IgD-negative memory B cell (primary cell): ENCODE measurements at regions not wholly inside any gene's neighbourhood (a gene's known extent, or its start where the extent isn't known, plus 50 kb on each side); places are given as distances from the start of the nearest gene placed in this dataset.
A peak's percentile ranks its signal among the peaks of the same experiment; 100 is the strongest.
"Not testable (repeated sequence)": the region's sequence is repeated elsewhere in the genome, so short reads cannot be mapped to it uniquely, and the experiment has no call there.

Experiments used
- H3K27ac Mint-ChIP-seq, 3 donors: one replicate each; pipeline ENCODE4 v1.8.0; 2020 to 2022; ENCODE audit warnings: mild to moderate bottlenecking in 3 of 3, mixed read lengths in 3 of 3, moderate library complexity in 1 of 3
- H3K27me3 Mint-ChIP-seq: one replicate; pipeline ENCODE4 v1.8.0; 2021; ENCODE audit warnings: mixed read lengths
- H3K36me3 Mint-ChIP-seq: one replicate; pipeline ENCODE4 v1.8.0; 2020; ENCODE audit warnings: mild to moderate bottlenecking, mixed read lengths
- H3K4me1 Mint-ChIP-seq, 3 donors: one replicate each; pipeline ENCODE4 v1.8.0; 2020 to 2022; ENCODE audit warnings: mixed read lengths in 3 of 3, mild to moderate bottlenecking in 1 of 3
- H3K4me3 Mint-ChIP-seq, 4 donors: one replicate each; pipeline ENCODE4 v1.8.0; 2020 to 2022; ENCODE audit warnings: mild to moderate bottlenecking in 4 of 4, mixed read lengths in 4 of 4, moderate library complexity in 3 of 4
- H3K9me3 Mint-ChIP-seq, 3 donors: one replicate each; pipeline ENCODE4 v1.8.0; 2020 to 2021; ENCODE audit warnings: mixed read lengths in 3 of 3, mild to moderate bottlenecking in 1 of 3

- Mint-ChIP-seq H3K4me1 (no peaks in the 10 kb centered on the region), H3K36me3 (no peaks in the 10 kb centered on the region), H3K4me3 (no peak overlapping the region), H3K9me3 (peaks cover 0 to 15% (median 2%) of the 10 kb centered on the region in 3 donors), H3K27ac (no peak overlapping the region), H3K27me3 (no peaks in the 10 kb centered on the region)
These were observed 292.2 kb downstream of the CYLC2 start for GRCh38 chr9:103287361-103287760.

- H3K4me1 Mint-ChIP-seq, result no peaks in the 10 kb centered on the region
- no peak overlapping the region for H3K4me3 Mint-ChIP-seq
- H3K36me3 Mint-ChIP-seq, result no peaks in the 10 kb centered on the region
- no peak overlapping the region for H3K27ac Mint-ChIP-seq
- H3K27me3 Mint-ChIP-seq, result no peaks in the 10 kb centered on the region
- H3K9me3 Mint-ChIP-seq, result peaks cover 0 to 7% (median 1%) of the 10 kb centered on the region in 3 donors
These were observed 301.1 kb downstream of the CYLC2 start for GRCh38 chr9:103296189-103296588.

DNA sequence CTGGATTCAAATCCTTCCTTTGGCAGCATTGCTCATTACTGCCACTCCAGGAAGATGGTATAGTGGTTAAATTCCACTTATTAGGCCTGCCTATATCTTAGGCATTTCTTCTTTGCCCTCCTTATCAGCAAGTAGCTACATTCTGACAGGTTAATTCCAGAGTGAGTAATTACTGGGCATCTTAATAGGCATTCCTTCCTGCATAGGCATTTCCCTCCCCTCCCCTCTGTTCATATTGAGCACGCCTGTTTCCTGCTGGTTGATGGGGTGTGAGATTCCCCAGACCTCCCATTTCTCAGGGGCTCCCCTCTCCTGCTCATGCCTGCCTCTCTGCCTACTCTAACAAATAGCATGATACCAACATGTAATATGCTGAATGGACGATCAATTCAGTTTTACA, 305.9 kb downstream of the CYLC2 start:
- no peaks in the 10 kb centered on the region for H3K27me3 Mint-ChIP-seq

DNA sequence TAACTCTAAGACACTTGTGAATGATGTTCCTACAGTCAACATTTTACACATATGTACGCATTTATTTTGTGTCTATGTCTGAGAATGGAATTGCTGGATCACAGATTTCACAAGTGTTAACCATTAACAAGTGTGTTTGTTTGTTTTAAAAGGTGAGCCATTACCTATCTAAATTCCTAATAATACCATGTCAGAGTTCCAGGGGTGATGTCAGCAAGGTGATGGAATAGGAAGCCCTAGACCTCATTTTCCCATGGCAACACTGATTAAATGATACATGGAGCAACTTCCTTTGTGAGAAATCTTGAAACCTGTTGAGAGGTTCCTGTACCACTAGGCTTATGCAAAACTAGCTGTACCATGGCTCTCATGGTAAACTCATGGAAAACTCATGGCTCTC, 309.7 kb downstream of the CYLC2 start:
- Mint-ChIP-seq H3K4me1 (no peaks in the 10 kb centered on the region), H3K27ac (no peak overlapping the region), H3K9me3 (peaks cover 2 to 10% (median 5%) of the 10 kb centered on the region in 3 donors), H3K27me3 (no peaks in the 10 kb centered on the region), H3K4me3 (no peak overlapping the region), H3K36me3 (no peaks in the 10 kb centered on the region)

More for the DNA sequence above, 305.9 kb downstream of the CYLC2 start:
- Mint-ChIP-seq H3K4me3 (no peak overlapping the region), H3K4me1 (no peaks in the 10 kb centered on the region), H3K36me3 (no peaks in the 10 kb centered on the region), H3K27ac (no peak overlapping the region), H3K9me3 (peaks cover 2 to 7% (median 5%) of the 10 kb centered on the region in 3 donors)

DNA sequence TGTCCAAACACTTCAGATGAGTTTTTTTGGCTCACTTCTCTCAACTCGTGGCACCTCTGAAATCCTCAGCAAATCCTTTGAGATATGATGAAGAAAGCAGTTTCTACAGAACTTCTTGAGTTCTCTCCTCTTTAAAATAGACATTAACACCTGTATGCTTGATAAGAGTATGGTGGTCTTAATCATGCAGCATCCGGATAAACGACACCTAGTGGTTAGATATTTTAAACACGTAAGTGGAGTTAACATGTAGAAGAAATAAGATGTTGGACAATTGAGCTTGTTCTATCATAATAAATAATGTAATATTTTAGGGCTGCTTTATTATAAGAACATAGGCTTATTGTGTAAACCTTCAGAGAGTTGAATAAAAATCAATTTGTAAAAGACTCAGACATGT, 324.8 kb downstream of the CYLC2 start:
- H3K4me1 Mint-ChIP-seq, result no peaks in the 10 kb centered on the region
- no peak overlapping the region for H3K4me3 Mint-ChIP-seq
- peaks cover 0 to 10% (median 2%) of the 10 kb centered on the region in 3 donors for H3K9me3 Mint-ChIP-seq
- no peaks in the 10 kb centered on the region for H3K27me3 Mint-ChIP-seq
- H3K36me3 Mint-ChIP-seq, result no peaks in the 10 kb centered on the region
- no peak overlapping the region for H3K27ac Mint-ChIP-seq

DNA sequence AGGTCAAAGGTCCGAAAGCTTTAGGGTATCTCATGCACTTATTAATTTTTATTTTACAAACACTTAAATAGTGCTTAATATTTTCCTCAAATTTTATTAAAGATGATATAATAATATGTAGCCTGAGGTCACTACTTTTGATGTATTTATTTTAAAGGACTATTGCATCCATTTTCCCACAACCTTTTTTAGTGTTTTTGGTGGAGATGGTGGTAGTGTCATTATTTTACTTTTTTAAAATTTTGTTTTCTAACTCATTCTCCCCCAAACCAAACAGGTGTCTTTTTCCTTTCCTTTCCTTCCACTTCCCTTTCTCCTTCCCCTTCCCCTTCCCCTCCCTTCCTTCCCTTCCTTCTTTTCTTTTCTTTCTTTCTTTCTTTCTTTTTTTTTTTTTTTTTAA, 328.6 kb downstream of the CYLC2 start:
- Mint-ChIP-seq H3K9me3 (peaks cover 2 to 12% (median 6%) of the 10 kb centered on the region in 3 donors), H3K36me3 (no peaks in the 10 kb centered on the region), H3K4me3 (no peak overlapping the region), H3K27me3 (no peaks in the 10 kb centered on the region), H3K4me1 (no peaks in the 10 kb centered on the region), H3K27ac (no peak overlapping the region)

DNA sequence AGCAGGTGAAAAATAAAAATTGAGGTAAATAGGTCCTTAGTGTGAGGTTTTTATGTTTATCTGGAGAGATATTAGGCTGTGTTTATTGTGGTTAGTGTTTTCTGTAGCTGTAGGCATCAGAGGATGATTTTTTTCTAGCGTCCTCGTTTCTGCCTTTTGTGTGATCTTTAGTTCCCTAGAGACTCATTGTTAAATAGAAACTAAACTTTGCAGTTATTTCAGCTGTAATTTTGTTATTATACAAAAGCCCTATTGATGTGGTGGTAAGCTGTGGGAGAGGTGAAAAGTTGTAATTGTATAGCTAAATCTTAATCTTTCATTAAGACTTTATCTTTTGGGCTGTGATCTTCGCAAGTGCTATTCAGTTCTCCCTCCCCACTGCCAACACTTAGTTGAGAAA, 340.3 kb downstream of the CYLC2 start:
- Mint-ChIP-seq H3K27ac (no peak overlapping the region), H3K4me3 (no peak overlapping the region), H3K4me1 (no peaks in the 10 kb centered on the region)

GRCh38 chr9:103355000-103355399, 359.9 kb downstream of the CYLC2 start:
- peak overlapping the region in 1 of 3 donors; percentile 62 for H3K27ac Mint-ChIP-seq
- no peaks in the 10 kb centered on the region for H3K27me3 Mint-ChIP-seq
- peaks cover 0 to 8% (median 3%) of the 10 kb centered on the region in 3 donors for H3K9me3 Mint-ChIP-seq
- no peaks in the 10 kb centered on the region for H3K36me3 Mint-ChIP-seq
- H3K4me1 Mint-ChIP-seq, result peaks cover 0 to 1% (median 0%) of the 10 kb centered on the region in 3 donors
- H3K4me3 Mint-ChIP-seq, result no peak overlapping the region

More for the DNA sequence above, 340.3 kb downstream of the CYLC2 start:
- Mint-ChIP-seq H3K27me3 (no peaks in the 10 kb centered on the region), H3K9me3 (peaks cover 0 to 6% (median 0%) of the 10 kb centered on the region in 3 donors), H3K36me3 (no peaks in the 10 kb centered on the region)

DNA sequence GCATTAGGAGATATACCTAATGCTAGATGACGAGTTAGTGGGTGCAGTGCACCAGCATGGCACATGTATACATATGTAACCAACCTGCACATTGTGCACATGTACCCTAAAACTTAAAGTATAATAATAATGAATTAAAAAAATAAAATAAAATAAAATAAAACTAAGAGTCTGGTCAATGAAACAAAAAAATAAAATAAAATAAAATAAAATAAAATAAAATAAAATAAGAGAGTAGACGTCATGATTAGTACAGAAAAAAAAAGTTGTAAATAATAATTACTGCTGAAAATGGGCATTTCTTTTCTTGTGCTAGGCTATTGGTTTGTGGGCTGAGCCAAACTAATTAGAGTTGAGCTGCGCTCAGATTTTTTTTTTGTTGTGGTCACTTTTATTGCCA, 362.8 kb downstream of the CYLC2 start:
- H3K27ac Mint-ChIP-seq, H3K9me3 Mint-ChIP-seq, H3K4me1 Mint-ChIP-seq, H3K36me3 Mint-ChIP-seq, H3K27me3 Mint-ChIP-seq, H3K4me3 Mint-ChIP-seq: not testable (repeated sequence)

- Mint-ChIP-seq H3K4me3 (no peak overlapping the region), H3K9me3 (peaks cover 0 to 3% (median 3%) of the 10 kb centered on the region in 3 donors), H3K4me1 (no peaks in the 10 kb centered on the region), H3K36me3 (no peaks in the 10 kb centered on the region), H3K27me3 (no peaks in the 10 kb centered on the region), H3K27ac (no peak overlapping the region)
These were observed 366.8 kb downstream of the CYLC2 start for GRCh38 chr9:103361906-103362305.

- H3K9me3 Mint-ChIP-seq, result peaks cover 0 to 3% (median 3%) of the 10 kb centered on the region in 3 donors
- H3K36me3 Mint-ChIP-seq, result no peaks in the 10 kb centered on the region
- no peak overlapping the region for H3K4me3 Mint-ChIP-seq
- no peaks in the 10 kb centered on the region for H3K27me3 Mint-ChIP-seq
- no peak overlapping the region for H3K27ac Mint-ChIP-seq
- no peaks in the 10 kb centered on the region for H3K4me1 Mint-ChIP-seq
These were observed 367.9 kb downstream of the CYLC2 start for GRCh38 chr9:103362986-103363385.

DNA sequence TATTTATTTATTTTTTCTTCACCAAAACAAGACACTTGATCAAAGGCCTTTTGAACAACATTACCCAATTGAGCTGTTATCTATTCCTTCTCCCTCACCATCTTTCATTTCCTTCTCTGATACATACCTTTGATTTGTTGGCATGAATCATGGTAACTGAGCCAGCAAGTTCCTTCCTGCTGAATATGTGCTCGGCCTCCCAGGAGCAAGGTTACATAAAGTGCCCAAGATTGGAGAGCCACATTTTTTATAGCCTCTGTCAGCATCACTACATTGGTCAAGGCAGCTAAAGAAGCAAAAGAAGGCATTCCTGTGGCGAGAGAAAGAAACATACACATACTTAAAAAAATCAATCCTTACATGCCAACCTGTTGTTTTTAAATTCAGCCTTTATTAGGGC, 369.6 kb downstream of the CYLC2 start:
- no peak overlapping the region for H3K27ac Mint-ChIP-seq
- H3K4me3 Mint-ChIP-seq, result no peak overlapping the region
- H3K27me3 Mint-ChIP-seq, result no peaks in the 10 kb centered on the region
- peaks cover 0 to 3% (median 1%) of the 10 kb centered on the region in 3 donors for H3K9me3 Mint-ChIP-seq
- H3K36me3 Mint-ChIP-seq, result no peaks in the 10 kb centered on the region
- no peaks in the 10 kb centered on the region for H3K4me1 Mint-ChIP-seq

- H3K4me3 Mint-ChIP-seq, result no peak overlapping the region
- no peaks in the 10 kb centered on the region for H3K4me1 Mint-ChIP-seq
- H3K27ac Mint-ChIP-seq, result no peak overlapping the region
- H3K9me3 Mint-ChIP-seq, result peaks cover 2 to 6% (median 2%) of the 10 kb centered on the region in 3 donors
- H3K36me3 Mint-ChIP-seq, result no peaks in the 10 kb centered on the region
- no peaks in the 10 kb centered on the region for H3K27me3 Mint-ChIP-seq
These were observed 376.0 kb downstream of the CYLC2 start for GRCh38 chr9:103371152-103371551.

DNA sequence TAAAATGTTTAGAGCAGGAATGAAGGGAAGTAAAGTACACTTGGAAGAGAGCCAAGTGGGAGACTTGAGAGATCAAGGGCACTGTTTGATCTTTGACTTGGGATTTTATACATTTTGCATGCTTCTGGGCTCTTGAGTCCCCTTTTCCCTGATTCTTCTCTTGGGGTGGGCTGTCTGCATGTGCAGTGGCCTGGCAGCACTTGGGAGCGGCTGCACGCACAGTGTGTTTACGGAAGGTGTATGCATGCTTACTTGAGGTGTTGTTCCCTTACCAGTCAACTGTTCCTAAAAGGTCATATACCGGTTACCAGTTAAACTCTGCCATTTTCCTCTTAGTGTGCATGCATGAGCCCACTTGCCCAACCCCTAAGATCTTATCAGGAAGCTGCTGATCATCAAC, 377.7 kb downstream of the CYLC2 start:
- Mint-ChIP-seq H3K4me1 (no peaks in the 10 kb centered on the region), H3K27ac (no peak overlapping the region), H3K9me3 (peaks cover 2 to 6% (median 2%) of the 10 kb centered on the region in 3 donors), H3K36me3 (no peaks in the 10 kb centered on the region), H3K4me3 (no peak overlapping the region), H3K27me3 (no peaks in the 10 kb centered on the region)

DNA sequence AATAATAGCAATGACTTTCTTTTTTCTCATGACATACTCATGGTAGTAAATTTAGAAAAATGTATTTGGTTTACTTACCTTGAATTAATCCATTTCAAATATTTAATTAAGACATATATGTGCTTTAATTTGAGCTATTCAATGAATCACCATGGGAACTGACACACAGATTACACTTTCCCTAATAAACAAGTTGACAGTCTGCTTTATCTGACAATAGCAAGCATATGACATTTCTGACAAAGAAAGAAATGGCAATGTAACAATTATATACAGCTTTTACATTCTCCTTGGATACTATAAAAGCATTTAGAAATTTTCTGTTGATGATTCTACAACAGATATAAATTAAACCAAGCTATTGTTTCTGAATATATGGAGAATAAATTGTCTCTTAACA, 382.5 kb downstream of the CYLC2 start:
- peaks cover 2 to 9% (median 3%) of the 10 kb centered on the region in 3 donors for H3K9me3 Mint-ChIP-seq
- H3K36me3 Mint-ChIP-seq, result no peaks in the 10 kb centered on the region
- no peaks in the 10 kb centered on the region for H3K27me3 Mint-ChIP-seq
- no peak overlapping the region for H3K4me3 Mint-ChIP-seq
- H3K27ac Mint-ChIP-seq, result no peak overlapping the region
- no peaks in the 10 kb centered on the region for H3K4me1 Mint-ChIP-seq

- Mint-ChIP-seq H3K27me3 (no peaks in the 10 kb centered on the region), H3K4me1 (no peaks in the 10 kb centered on the region), H3K36me3 (no peaks in the 10 kb centered on the region), H3K27ac (no peak overlapping the region), H3K9me3 (no peaks in the 10 kb centered on the region), H3K4me3 (no peak overlapping the region)
These were observed 402.9 kb downstream of the CYLC2 start for GRCh38 chr9:103397868-103398600.
